ENCODE measurements at regions not wholly inside any gene's neighbourhood (a gene's known extent, or its start where the extent isn't known, plus 50 kb on each side); places are given as distances from the start of the nearest gene placed in this dataset.

GRCh38 chr12:24143928-24144327 is 194.5 kb upstream of the SOX5 start (continued):
- no peak for TF ChIP-seq REST (IDR thresholded peaks at IDR 0.05; ENCODE audit: borderline replicate concordance)
- TF ChIP-seq REST (CRISPR knock-in tag; IDR thresholded peaks at IDR 0.05; ENCODE audit: low read depth): no peak
- TF ChIP-seq PBX2 (CRISPR knock-in tag; IDR thresholded peaks at IDR 0.05; ENCODE audit: low read depth): no peak
- TF ChIP-seq PBX2 (tag; conservative IDR thresholded peaks at IDR 0.05; ENCODE audit: low read depth): no peak
- no peak for TF ChIP-seq FOXP4 (CRISPR knock-in tag; IDR thresholded peaks at IDR 0.05; ENCODE audit: borderline replicate concordance)
- no peak for TF ChIP-seq PYGO2 (tag; IDR thresholded peaks at IDR 0.05)
- TF ChIP-seq MBD1 (CRISPR knock-in tag; IDR thresholded peaks at IDR 0.05): no peak
- TF ChIP-seq NFE2L1 (tag; IDR thresholded peaks at IDR 0.05; ENCODE audit: borderline replicate concordance, low read depth): no peak
- no peak for TF ChIP-seq SMAD2 (IDR thresholded peaks at IDR 0.05; ENCODE audit: low read depth, low read length)
- TF ChIP-seq HDAC2 (IDR thresholded peaks at IDR 0.05): no peak
- no peak for TF ChIP-seq THAP12 (CRISPR knock-in tag; IDR thresholded peaks at IDR 0.05)
